Uterus (tissue), 2 donors: ENCODE measurements at regions not wholly inside any gene's neighbourhood (a gene's known extent, or its start where the extent isn't known, plus 50 kb on each side); places are given as distances from the start of the nearest gene placed in this dataset.

Experiments used
- CTCF ChIP-seq, 4 experiments: fragments of 200-600 bp in 2 of 4; fragments of 450-650 bp in 2 of 4; sonication (generic) in 2 of 4; IDR thresholded peaks; one replicate each; pipeline ENCODE4 v1.5.1; 2016 to 2019; ENCODE audit warnings: antibody characterized with exemption in 4 of 4, mild to moderate bottlenecking in 2 of 4, moderate library complexity in 1 of 4
- POLR2A ChIP-seq, 2 donors: fragments of 450-650 bp; IDR thresholded peaks; one replicate each; pipeline ENCODE4 v1.6.1; 2016; ENCODE audit warnings: antibody characterized with exemption in 2 of 2, mild to moderate bottlenecking in 1 of 2, moderate library complexity in 1 of 2

GRCh38 chr7:57362868-57363267 is 87.1 kb upstream of the ZNF716 start:
- TF ChIP-seq CTCF (IDR thresholded peaks at IDR 0.05) (no peak), POLR2A (IDR thresholded peaks at IDR 0.05) (no peak)
